Activated CD8-positive, alpha-beta T cell treated with anti-CD3 and anti-CD28 coated beads for 36 hours (primary cell): ENCODE measurements at regions not wholly inside any gene's neighbourhood (a gene's known extent, or its start where the extent isn't known, plus 50 kb on each side); places are given as distances from the start of the nearest gene placed in this dataset.

Source experiments
- ATAC-seq: fragments of 200-7000 bp; cut with Tn5 transposase; one replicate; pipeline ENCODE4 v1.10.0; 2021; ENCODE audit warnings: mild to moderate bottlenecking, moderate library complexity
- CTCF ChIA-PET: fragments of 350-600 bp; sonication (Branson Sonifier 250); formaldehyde crosslinking; loops from one replicate; lab custom pipeline; 2021; ENCODE audit warnings: antibody characterized with exemption; lab: Charles Lee
- POLR2A ChIA-PET: fragments of 350-600 bp; sonication (Branson Sonifier 250); formaldehyde crosslinking; loops from one replicate; lab custom pipeline; 2021; ENCODE audit warnings: antibody characterized with exemption; lab: Charles Lee
- DNase-seq: peaks from one replicate; pipeline ENCODE4 v3.0.0-alpha.2; 2020
- H3K27ac Mint-ChIP-seq: one replicate; pipeline ENCODE4 v1.8.0; 2021; ENCODE audit warnings: mild to moderate bottlenecking, mixed read lengths
- H3K27me3 Mint-ChIP-seq: one replicate; pipeline ENCODE4 v1.8.0; 2021; ENCODE audit warnings: mixed read lengths
- H3K36me3 Mint-ChIP-seq: one replicate; pipeline ENCODE4 v1.8.0; 2021; ENCODE audit warnings: low read depth, mixed read lengths
- H3K4me1 Mint-ChIP-seq: one replicate; pipeline ENCODE4 v1.8.0; 2021; ENCODE audit warnings: low read depth, mixed read lengths
- H3K4me3 Mint-ChIP-seq: one replicate; pipeline ENCODE4 v1.8.0; 2021; ENCODE audit warnings: mild to moderate bottlenecking, moderate library complexity, mixed read lengths
- H3K9me3 Mint-ChIP-seq: one replicate; pipeline ENCODE4 v1.8.0; 2021; ENCODE audit warnings: mixed read lengths
- intact Hi-C: fragments of 100-400 bp; cut with micrococcal nuclease; formaldehyde crosslinking; loops from one replicate; pipeline ENCODE4 v1.10.0; 2022
- TF ChIP-seq, protein P1 (sequence below): fragments of 200-600 bp; IDR thresholded peaks from one replicate; pipeline ENCODE4 v1.8.0; 2022; ENCODE audit warnings: antibody characterized with exemption, mild to moderate bottlenecking

DNA sequence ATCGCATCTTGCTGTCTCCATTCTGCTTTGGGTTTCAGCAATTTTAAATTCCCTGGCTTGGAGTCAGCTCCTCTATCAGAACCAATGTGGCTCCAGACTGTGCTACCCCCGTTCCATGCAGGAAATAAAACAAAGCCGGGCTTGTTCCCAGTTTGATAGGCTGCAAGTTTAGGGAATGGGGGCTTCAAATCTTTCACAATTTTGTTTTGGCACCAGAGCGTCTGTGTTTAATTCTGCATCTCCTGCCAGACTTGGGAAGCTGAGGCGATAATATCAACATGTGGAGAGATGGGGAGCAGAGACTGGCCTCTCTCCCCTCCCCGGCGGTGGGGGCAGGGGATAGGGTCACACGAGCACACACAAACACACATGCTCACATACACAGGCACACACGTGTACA lies 305.9 kb downstream of the FGFR2 start:
- CTCF ChIA-PET = no interaction called here
- no peak for DNase-seq
- no peak overlapping the region for H3K4me3 Mint-ChIP-seq
- POLR2A ChIA-PET = no interaction called here
- no peaks in the 10 kb centered on the region for H3K9me3 Mint-ChIP-seq
- no peak for ATAC-seq
- intact Hi-C loops = no loop called here
- no peak overlapping the region for H3K27ac Mint-ChIP-seq
- H3K4me1 Mint-ChIP-seq = no peaks in the 10 kb centered on the region
- no peaks in the 10 kb centered on the region for H3K36me3 Mint-ChIP-seq
- peaks cover 4% of the 10 kb centered on the region for H3K27me3 Mint-ChIP-seq
- TF ChIP-seq, protein P1, sequence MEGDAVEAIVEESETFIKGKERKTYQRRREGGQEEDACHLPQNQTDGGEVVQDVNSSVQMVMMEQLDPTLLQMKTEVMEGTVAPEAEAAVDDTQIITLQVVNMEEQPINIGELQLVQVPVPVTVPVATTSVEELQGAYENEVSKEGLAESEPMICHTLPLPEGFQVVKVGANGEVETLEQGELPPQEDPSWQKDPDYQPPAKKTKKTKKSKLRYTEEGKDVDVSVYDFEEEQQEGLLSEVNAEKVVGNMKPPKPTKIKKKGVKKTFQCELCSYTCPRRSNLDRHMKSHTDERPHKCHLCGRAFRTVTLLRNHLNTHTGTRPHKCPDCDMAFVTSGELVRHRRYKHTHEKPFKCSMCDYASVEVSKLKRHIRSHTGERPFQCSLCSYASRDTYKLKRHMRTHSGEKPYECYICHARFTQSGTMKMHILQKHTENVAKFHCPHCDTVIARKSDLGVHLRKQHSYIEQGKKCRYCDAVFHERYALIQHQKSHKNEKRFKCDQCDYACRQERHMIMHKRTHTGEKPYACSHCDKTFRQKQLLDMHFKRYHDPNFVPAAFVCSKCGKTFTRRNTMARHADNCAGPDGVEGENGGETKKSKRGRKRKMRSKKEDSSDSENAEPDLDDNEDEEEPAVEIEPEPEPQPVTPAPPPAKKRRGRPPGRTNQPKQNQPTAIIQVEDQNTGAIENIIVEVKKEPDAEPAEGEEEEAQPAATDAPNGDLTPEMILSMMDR = no peak

GRCh38 chr10:121293110-121293509 lies 305.1 kb downstream of the FGFR2 start:
- Mint-ChIP-seq H3K4me3 (no peak overlapping the region), H3K36me3 (no peaks in the 10 kb centered on the region), H3K27ac (no peak overlapping the region), H3K4me1 (no peaks in the 10 kb centered on the region), H3K27me3 (peaks cover 4% of the 10 kb centered on the region), H3K9me3 (no peaks in the 10 kb centered on the region)
- ATAC-seq (no peak), DNase-seq (no peak)
- TF ChIP-seq, protein P1 = no peak
- CTCF ChIA-PET = no interaction called here
- intact Hi-C loops = no loop called here
- POLR2A ChIA-PET = no interaction called here

- intact Hi-C loops = no loop called here
- H3K36me3 Mint-ChIP-seq = no peaks in the 10 kb centered on the region
- no peaks in the 10 kb centered on the region for H3K4me1 Mint-ChIP-seq
- H3K27ac Mint-ChIP-seq = no peak overlapping the region
- ATAC-seq (no peak), DNase-seq (no peak)
- ChIA-PET POLR2A (no interaction called here), CTCF (interaction anchor here (1.1 kb wide), 1 partner anchor 16 kb away, joined by 3 read pairs; no protein-coding TSS in a partner anchor)
- H3K4me3 Mint-ChIP-seq = no peak overlapping the region
- TF ChIP-seq, protein P1 = no peak
- no peaks in the 10 kb centered on the region for H3K9me3 Mint-ChIP-seq
- peaks cover 4% of the 10 kb centered on the region for H3K27me3 Mint-ChIP-seq
Observed at GRCh38 chr10:121294630-121295029, 303.6 kb downstream of the FGFR2 start.

DNA sequence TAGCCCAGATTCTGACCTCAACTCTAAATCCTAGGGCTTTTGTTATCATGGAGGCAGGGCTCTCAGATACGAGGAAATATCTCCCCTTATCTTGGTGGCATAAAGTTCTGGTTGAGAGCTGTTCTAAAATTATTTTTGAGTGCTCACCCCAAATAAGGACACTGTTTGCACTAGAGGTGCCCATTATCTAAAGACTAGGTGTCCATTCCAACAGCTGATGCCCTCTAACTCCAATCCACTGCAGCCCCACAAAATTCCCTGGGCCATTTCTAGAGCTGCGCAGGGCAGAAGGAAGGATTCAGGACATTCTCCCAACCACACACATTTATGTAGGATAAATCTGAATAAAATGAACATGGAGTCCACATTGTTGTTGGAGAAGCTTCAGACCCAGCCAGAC lies 301.9 kb downstream of the FGFR2 start:
- ATAC-seq = no peak
- no peaks in the 10 kb centered on the region for H3K36me3 Mint-ChIP-seq
- no peaks in the 10 kb centered on the region for H3K9me3 Mint-ChIP-seq
- peaks cover 4% of the 10 kb centered on the region for H3K27me3 Mint-ChIP-seq
- H3K4me3 Mint-ChIP-seq = no peak overlapping the region
- DNase-seq = no peak
- intact Hi-C loops = no loop called here
- POLR2A ChIA-PET = no interaction called here
- no peak overlapping the region for H3K27ac Mint-ChIP-seq
- no peaks in the 10 kb centered on the region for H3K4me1 Mint-ChIP-seq
- TF ChIP-seq, protein P1 = no peak
- CTCF ChIA-PET = no interaction called here

- Mint-ChIP-seq H3K27ac (no peak overlapping the region), H3K4me1 (no peaks in the 10 kb centered on the region), H3K4me3 (no peak overlapping the region), H3K36me3 (no peaks in the 10 kb centered on the region), H3K27me3 (peaks cover 4% of the 10 kb centered on the region), H3K9me3 (no peaks in the 10 kb centered on the region)
- ChIA-PET POLR2A (no interaction called here), CTCF (no interaction called here)
- TF ChIP-seq, protein P1 = no peak
- no peak for DNase-seq
- intact Hi-C loops = no loop called here
- no peak for ATAC-seq
Observed at GRCh38 chr10:121296881-121297585, 301.2 kb downstream of the FGFR2 start.
